ENCODE measurements at regions not wholly inside any gene's neighbourhood (a gene's known extent, or its start where the extent isn't known, plus 50 kb on each side); places are given as distances from the start of the nearest gene placed in this dataset.

GRCh38 chr13:80955501-80955900, 614.6 kb upstream of the SPRY2 start:
- Histone ChIP-seq H3K27me3 (ENCODE audit: control insufficient read depth in 4 of 4, insufficient read depth in 4 of 4, low read length in 3 of 4) (no peaks in the 10 kb centered on the region), H3K36me3 (ENCODE audit: control insufficient read depth in 4 of 4, insufficient read depth in 3 of 4, low read depth in 1 of 4, low read length in 3 of 4) (no peaks in the 10 kb centered on the region), H3K4me3 (ENCODE audit: low read depth in 1 of 3, low read length in 3 of 3) (no peak overlapping the region), H3K4me1 (ENCODE audit: control insufficient read depth in 4 of 4, insufficient read depth in 4 of 4, low read length in 3 of 4) (no peaks in the 10 kb centered on the region), H3K9me3 (ENCODE audit: control insufficient read depth in 4 of 4, low read length in 3 of 4) (no peaks in the 10 kb centered on the region), H3K27ac (ENCODE audit: low read depth in 1 of 2, low read length in 2 of 2) (no peak overlapping the region), H3K9ac (ENCODE audit: low read depth in 1 of 2, low read length in 2 of 2) (no peak overlapping the region)
- TF ChIP-seq EGR1 (IDR thresholded peaks at IDR 0.05; ENCODE audit: low read depth in 2 of 2), result no peak
- TF ChIP-seq JUND (IDR thresholded peaks at IDR 0.05), result no peak
- TF ChIP-seq SP1 (IDR thresholded peaks at IDR 0.05), result no peak
- no peak for TF ChIP-seq FOXA2 (IDR thresholded peaks at IDR 0.05)
- no peak for TF ChIP-seq TAF1 (conservative IDR thresholded peaks at IDR 0.05)
- no peak for TF ChIP-seq RAD21 (IDR thresholded peaks at IDR 0.05)
- TF ChIP-seq ZBTB33 (IDR thresholded peaks at IDR 0.05), result no peak
- no peak for TF ChIP-seq YY1 (IDR thresholded peaks at IDR 0.05)
- no peak for TF ChIP-seq FOXA1 (IDR thresholded peaks at IDR 0.05)
- no peak for TF ChIP-seq MAX (IDR thresholded peaks at IDR 0.05)
- no peak for TF ChIP-seq CTCF (IDR thresholded peaks at IDR 0.05; ENCODE audit: low read depth, low read length, missing input control)
- no peak for TF ChIP-seq NR2F2 (IDR thresholded peaks at IDR 0.05)
- TF ChIP-seq RXRA (IDR thresholded peaks at IDR 0.05), result no peak
- no peak for TF ChIP-seq REST (IDR thresholded peaks at IDR 0.05)
- no peak for TF ChIP-seq HNF4G (IDR thresholded peaks at IDR 0.05)
- DNase-seq (ENCODE audit: low spot score), result no peak

GRCh38 chr13:80952158-80952557, 611.2 kb upstream of the SPRY2 start:
- WGBS, result 83% methylated on average over 2 of the region's 2 CpGs
- Histone ChIP-seq H3K4me3 (ENCODE audit: low read depth in 1 of 3, low read length in 3 of 3) (no peak overlapping the region), H3K36me3 (ENCODE audit: control insufficient read depth in 4 of 4, insufficient read depth in 3 of 4, low read depth in 1 of 4, low read length in 3 of 4) (no peaks in the 10 kb centered on the region), H3K9ac (ENCODE audit: low read depth in 1 of 2, low read length in 2 of 2) (no peak overlapping the region), H3K4me1 (ENCODE audit: control insufficient read depth in 4 of 4, insufficient read depth in 4 of 4, low read length in 3 of 4) (no peaks in the 10 kb centered on the region), H3K27ac (ENCODE audit: low read depth in 1 of 2, low read length in 2 of 2) (no peak overlapping the region), H3K9me3 (ENCODE audit: control insufficient read depth in 4 of 4, low read length in 3 of 4) (no peaks in the 10 kb centered on the region), H3K27me3 (ENCODE audit: control insufficient read depth in 4 of 4, insufficient read depth in 4 of 4, low read length in 3 of 4) (no peaks in the 10 kb centered on the region)
- no peak for DNase-seq (ENCODE audit: low spot score)
- no peak for TF ChIP-seq REST (IDR thresholded peaks at IDR 0.05)
- TF ChIP-seq RXRA (IDR thresholded peaks at IDR 0.05), result no peak
- no peak for TF ChIP-seq FOXA1 (IDR thresholded peaks at IDR 0.05)
- no peak for TF ChIP-seq YY1 (IDR thresholded peaks at IDR 0.05)
- no peak for TF ChIP-seq GABPA (IDR thresholded peaks at IDR 0.05 in 1 of 2, conservative IDR thresholded peaks at IDR 0.05 in 1 of 2)
- no peak for TF ChIP-seq FOXA2 (IDR thresholded peaks at IDR 0.05)
- TF ChIP-seq ZBTB33 (IDR thresholded peaks at IDR 0.05), result no peak
- no peak for TF ChIP-seq CTCF (IDR thresholded peaks at IDR 0.05; ENCODE audit: low read depth, low read length, missing input control)
